HG03521 (cell line): ENCODE measurements at regions not wholly inside any gene's neighbourhood (a gene's known extent, or its start where the extent isn't known, plus 50 kb on each side); places are given as distances from the start of the nearest gene placed in this dataset.
"Not testable (repeated sequence)": the region's sequence is repeated elsewhere in the genome, so short reads cannot be mapped to it uniquely, and the experiment has no call there.

Experiments
- ATAC-seq: cut with Tn5 transposase; IDR thresholded peaks from one replicate; pipeline ENCODE4 v1.9.1; 2021; ENCODE audit warnings: mild to moderate bottlenecking, moderate library complexity; ENCODE audit not compliant: unreplicated experiment

DNA sequence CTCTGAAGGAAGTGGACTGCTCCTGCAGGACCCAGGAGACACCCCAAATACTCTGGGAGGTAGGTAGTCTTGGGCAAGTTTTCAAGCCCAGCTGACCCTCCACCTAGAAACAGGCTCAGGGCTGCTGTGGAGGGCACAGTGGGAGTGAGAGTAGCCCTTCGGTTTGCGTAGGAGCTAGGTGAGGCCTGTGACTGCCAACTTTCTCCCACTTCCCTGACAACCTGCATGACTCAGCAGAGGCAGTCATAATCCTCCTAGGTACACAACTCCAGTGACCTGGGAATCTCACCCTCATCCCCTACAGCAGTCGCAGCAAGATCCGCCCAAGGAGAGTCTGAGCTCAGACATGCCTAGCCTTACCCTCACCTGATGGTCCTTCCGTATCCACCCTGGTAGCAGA, 439.1 kb downstream of the CNTNAP4 start:
- not testable (repeated sequence) for ATAC-seq

DNA sequence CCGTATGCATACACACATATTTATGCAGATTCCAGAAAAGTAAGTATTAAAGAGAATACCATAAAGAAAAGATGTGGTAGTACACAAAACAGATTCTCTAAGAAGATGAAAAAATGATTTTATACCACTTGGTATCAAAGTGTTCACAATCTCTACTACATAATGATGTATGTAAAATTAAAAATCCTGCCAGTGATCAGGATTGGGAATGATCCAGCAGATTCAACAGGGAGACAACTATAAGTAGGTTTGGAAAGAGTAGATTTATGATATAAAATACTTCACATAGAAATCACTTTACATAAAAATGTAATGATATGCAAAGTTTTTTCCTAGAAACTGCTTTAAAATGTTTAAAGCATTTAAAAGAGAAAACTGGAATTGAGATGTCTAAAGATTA, 447.0 kb downstream of the CNTNAP4 start:
- ATAC-seq = no peak

DNA sequence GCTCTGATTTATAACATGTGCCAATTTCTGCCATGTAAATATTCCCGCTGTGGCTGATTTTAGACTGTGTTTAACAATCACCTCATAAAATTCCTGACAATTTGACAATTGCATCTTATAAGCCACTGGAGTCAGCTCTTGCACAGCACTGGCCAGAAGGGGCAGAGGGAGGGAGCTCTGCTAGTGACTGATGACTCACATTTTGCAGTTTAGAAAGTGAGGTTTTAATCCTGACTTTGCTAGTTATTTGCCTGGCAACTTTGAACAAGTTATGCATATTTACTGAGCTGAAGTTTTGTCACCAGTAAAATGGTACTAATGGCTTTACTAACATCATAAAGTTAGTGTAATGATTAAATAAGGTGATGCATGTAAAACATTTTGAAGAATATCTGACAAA, 452.3 kb downstream of the CNTNAP4 start:
- no peak for ATAC-seq

DNA sequence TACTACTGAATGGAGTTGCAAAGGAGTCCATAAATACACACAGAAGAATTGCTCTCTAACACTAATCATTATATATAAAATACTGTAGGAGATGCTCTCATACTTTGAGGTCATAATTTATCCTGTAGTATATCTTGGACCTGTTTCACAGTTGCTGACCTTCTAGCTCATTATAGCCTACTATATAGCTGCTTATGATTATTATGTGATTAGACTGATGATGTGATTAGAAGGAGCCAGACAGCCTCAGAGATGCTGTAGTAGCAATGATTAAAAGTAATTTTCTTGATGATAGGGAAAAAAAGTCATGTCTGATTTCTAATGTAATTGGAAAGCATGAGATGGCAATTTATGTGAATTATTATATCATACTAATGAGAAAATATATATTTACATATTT, 455.7 kb downstream of the CNTNAP4 start:
- ATAC-seq = no peak

DNA sequence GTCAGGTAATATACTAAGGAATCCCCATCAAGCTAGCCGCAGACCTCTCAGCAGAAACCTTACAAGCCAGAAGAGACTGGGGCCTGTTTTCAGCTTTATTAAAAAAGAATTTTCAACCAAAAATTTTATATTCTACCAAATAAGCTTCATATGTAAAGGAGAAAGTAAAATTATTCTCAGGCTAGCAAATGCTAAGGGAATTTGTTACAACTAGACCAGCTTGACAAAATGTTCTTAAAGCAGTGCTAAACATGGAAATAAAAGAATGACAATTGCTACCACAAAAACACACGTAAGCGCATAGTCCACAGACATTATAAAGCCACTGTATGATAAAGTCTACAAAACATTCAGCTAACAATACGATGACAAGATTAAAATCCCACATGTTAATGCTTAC, 449.4 kb upstream of the MON1B start:
- ATAC-seq = no peak

DNA sequence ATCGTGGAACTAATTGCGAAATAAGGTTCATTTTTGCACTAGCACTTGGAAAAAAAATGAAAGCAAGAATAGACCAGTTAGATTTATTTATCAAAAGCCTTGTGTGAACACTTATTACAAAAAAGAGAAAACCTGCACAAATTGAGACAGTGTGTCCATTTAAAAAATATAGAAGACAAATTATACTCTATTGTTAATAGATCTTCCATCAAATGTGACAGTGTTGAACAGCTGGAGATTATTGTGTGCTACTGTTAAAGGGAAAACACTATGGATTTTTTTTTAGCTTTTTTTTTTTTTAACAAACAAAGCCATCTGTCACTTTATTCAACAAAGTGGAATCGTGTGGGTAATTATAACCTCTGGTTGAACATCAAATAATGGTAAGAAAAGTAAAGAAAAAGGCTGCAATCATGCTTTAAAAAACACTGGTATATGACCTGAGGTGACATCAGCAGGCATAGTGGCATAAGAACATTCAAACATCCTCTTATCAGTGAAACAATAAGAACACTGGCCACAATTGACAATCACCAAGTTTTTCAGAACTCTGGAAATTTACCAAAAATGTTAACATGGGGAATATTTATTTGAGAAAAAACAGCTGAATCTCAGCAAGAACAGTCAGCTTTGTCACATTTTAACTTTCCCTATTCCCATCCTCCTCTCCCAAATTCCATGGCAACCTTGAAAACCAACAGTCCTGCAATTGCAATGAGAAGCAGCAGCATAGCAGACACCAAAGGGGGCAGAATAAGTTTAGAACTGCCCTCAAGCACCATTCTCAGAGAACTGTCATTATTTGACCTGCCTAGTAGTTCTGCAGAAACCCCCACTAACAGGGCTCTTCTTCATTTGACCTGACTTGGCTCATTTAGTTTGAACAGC, 442.3 kb upstream of the MON1B start:
- no peak for ATAC-seq

DNA sequence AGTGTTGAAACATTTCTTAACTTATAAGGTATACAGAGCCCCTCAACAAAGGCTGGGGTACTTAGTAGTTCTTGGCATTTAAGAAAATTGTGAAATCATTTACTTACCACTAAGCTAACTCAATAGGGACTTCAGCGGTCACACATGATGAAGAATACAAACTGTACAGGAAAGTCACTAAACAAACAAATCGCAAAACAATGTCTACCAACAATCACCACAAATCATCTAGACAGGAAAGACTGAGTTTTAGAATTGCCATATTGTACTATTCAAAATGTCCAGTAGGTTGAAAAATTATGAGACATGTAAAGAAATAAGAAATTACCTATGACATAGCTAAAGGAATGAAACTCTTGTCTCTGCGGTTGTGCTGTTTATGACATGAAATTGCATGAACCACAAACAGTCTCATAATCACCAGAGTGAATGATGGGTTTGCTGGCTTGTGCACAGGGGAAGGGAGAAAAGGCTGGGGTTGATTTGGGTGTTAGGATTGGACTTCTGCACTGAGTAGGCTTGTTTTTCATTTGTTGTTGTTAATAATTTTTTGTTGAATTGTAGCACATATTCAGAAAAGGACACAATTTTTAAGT, 441.1 kb upstream of the MON1B start:
- ATAC-seq = no peak

DNA sequence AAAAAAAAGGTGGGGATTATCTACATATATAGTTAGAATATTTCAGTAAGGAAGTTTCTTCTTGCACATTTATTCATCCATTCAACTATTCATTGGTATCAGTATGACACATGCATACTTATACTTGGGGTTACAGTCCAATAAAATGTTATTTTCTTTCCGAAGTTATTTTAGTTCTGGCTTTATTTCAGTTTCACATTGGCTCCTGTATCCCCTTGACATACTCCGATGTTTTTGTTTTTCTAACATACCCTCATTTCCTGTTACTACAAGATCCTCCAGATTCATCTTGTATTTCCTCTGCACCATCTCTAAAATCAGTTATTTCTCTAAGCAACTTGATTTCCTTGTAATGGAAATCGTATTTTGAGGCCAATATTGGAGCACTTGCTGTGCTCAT, 435.5 kb upstream of the MON1B start:
- no peak for ATAC-seq

DNA sequence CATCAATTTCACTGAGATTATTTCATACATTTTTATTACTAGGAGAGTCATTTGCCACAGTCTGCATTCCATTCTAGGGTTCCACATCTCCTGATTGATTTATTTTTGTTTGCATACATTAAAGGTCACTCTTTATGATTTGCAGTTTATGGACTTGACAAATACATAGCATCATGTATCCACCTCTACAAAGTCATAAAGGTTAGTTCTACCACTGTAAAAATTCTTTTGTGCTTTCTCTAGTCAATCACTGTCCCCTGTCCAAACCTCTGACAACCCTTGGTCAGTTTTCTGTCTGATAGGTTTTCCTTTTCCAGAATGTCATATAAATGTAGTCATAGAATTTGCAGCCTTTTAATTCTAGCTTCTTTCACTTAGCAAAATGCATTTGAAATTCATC, 434.6 kb upstream of the MON1B start:
- ATAC-seq = no peak

DNA sequence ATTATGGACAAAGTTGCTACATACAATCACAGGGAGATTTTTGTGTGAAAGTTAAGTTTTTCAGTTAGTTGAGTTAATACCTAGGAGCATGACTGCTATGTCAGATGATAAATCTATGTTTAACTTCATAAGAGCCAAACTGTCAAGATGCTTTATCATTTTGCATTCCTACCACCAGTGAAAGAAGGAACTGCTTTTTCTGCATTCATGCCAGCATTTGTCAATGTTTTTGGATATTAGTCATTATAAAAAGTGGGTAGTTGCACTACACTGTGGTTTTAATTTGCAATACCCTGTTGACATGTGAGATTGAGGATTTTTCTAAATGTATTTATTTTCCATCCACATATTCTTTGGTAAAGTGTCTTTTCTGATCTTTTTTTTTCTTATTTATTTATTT, 434.0 kb upstream of the MON1B start:
- ATAC-seq = no peak

DNA sequence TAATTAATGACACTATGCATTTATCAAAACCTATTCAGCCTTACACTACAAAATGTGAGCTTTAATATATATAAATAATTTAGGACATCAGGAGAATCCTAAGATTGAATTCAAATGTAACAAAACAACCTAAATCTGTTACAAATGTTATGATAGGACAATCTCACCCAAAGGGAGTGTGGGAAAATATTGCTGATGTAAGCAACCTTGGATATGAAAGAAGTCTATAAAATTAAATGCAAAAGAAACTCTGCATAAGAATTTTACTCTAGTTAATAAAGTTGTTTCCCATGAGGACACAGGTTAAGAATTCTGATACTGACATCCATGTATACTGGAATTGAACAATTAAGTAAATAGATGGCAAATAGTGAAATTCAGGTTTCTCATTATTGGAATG, 424.5 kb upstream of the MON1B start:
- ATAC-seq = no peak

DNA sequence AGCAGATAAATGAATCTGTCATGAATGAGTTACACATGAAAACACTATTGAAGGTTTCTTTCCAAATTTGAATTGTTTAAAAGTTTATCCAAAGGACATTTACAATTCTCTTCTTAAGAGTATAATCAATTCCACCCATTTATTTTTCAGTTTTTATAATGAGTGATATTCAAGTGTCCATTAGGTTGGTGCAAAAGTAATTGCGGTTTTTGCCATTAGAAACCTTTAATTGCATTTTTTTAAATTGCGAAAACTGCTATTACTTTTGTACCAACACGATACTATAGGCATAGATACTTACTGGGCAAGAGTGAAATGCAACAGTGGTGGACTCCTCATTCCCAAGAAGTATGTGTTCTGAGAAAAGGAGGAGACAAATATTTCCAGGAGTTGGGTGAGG, 422.7 kb upstream of the MON1B start:
- ATAC-seq = no peak

DNA sequence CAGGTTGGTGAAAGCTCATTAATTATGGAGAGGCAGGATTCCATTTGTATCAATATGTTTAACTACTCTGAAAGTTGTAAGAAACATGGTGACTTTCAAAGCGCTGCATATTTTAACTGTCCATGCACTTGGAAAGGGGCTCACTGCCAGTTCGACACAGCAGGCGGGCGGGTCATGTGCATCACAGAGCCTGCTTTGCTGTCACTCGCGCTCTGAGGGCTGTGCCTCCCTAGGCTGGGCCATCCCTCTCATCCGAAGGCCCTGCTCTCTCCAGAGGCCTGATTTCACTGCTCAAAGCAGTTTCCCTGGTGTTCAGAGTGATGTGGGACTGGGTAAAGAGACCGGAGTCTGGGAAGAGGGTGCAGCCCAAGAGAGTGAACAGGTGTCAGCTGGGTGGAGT, 422.0 kb upstream of the MON1B start:
- ATAC-seq = no peak

DNA sequence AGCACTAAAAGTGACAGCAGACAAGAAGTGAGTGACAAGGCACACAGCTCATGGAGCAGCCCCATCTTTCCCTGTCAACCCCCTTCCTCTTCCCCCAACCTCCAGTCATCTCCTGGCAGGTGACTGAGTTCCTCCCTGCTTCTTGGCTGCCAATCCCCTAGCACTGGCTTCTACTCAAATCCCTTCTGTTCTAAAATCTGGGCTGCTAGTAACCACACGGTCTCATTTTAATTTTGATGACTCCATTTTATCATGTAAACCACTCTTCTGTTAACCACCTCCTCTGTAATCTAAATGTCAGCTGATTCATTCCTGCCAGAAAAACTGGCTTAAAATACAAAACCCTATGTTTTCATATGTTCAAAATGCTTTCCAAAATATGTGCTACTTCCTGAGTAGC, 419.8 kb upstream of the MON1B start:
- no peak for ATAC-seq

DNA sequence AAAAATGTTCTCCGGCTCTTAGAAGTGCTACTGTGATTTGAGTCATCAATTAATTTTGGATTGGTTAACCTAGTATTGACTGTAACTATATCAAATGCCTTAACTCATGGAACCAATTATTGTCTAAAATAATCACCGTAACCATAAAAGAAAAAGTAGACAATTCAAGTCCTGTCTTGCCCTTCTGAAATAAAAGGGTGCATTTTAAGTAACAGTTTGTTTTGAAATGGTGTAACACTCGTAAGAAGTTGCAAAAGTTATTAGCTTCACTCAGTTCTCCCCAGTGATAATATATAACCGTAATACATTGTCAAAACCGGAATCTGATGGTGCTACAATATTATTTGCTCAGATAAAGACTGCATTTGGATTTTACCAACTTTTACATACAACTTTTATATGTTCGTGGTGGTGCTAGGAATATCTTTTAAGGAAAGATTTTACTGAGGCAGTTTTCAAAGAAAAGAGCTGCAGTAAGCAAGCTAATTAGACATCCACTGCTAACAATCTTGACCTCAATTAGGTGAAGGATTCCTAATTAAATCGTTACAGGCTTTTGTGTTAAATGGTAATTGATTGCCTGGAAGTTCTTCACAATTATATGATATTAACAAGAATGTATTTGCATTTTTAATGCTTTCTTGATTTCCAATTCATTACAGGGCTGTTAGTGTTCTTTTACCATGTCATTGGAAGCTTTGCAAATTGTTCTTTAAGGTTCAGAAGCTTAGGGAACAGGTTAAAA, 413.1 kb upstream of the MON1B start:
- no peak for ATAC-seq

DNA sequence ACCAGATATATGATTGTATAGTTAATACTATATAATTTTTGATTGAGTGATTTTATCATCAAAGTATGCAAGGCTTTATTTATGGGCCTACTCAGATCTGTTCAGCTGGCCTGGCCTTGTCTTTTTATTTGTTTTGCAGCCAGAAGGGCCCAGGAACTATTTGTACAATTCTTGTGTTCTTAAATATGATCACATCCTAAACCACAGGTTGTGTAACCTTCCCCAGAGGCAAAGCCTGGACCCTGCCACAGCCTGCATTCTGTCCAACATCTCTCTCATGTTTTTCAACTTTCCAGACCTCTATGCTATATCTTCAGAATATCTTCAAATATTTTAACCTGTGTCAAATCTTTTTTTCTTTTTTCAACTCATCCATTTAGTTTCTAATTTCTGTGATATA, 410.4 kb upstream of the MON1B start:
- ATAC-seq = no peak

DNA sequence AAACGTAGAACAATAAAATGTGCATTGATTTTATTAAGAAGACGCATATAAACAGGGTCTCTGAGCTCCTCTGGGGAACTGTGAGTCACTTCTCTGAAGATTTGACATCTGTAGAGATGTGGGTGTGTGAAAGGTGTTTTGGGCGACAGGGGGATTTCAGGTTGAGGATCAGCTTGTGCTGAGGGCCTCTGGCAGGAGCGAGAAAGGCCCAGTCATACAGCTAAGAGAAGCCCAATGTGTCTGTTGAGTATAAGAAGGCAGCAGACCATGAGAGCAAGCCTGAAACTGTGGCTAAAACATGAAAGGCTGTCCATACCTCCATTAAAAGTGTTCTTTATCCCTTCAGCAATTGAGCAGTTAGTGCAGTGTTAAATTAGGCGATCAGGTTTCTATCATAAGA, 406.5 kb upstream of the MON1B start:
- no peak for ATAC-seq

DNA sequence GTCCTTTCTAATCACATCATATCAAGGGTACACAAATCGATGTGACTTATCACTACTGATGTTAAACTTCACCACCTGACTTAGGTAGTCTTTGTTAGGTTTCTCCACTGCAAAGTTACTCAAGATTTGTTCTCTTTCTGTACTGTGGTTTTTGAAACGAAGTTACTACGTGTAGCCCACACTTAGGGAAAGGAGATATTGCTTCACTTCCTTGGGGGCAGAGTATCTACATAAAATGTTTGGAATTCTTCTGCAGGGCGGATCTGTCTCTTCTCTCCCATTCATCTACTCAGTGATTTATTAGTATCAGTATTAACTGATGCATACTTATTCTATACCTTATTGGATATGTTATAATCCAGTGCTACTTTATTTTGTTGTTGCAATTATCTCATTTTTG, 403.6 kb upstream of the MON1B start:
- no peak for ATAC-seq

DNA sequence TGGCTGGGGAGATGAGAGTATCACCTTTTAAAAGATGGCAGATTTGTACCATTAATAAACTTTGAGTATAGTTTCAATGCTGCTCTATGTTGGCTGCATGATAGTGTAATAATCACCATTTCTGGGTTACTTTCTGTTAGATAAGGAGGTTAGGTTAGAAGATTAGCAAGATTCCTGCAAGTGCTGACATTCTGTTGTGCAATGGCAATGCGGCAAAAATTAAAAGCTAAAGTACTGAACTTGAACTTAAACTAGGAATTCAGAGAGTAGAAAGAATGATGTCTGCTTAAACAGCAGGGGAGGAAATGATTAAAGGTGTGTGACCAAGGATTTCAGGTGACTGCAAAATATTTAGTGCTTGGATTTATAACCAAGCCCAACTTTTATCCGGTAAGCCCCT, 399.8 kb upstream of the MON1B start:
- ATAC-seq = no peak

DNA sequence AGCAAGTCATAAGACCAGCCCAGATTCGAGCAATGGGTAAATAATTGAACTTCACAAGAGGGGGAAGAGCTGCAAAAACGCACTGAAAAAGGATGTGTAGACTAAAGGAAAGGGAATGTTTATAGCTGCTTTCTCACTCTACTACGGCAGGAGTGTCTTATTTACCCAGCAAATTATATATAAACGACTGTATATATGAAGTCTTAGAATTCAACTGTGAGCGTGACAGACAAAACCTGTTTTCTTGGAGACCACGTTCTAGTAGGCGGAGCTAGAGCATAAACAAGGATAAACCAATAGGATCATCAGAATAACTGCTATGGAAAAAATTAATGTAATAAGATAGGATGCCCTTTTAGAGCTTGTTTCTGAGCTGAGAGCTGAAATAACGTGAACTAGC, 394.6 kb upstream of the MON1B start:
- ATAC-seq = no peak

DNA sequence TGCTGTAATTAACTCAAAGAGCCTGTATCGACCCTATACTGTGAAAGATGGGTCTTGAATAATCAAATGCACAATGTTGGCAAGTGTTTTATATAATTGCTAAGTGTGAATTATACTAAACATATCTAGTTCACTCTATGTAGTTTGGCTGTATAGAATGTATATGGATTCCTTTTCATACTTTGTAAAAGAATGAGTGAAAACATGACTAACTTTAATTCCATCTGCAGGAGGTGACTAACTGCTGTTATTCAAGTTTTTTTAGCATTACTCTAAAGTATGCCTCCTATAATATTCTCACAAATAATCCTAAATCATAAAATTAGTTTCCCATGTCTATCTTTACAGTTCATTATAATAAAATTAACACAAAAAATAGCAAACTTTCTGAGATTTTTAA, 394.0 kb upstream of the MON1B start:
- ATAC-seq = no peak

DNA sequence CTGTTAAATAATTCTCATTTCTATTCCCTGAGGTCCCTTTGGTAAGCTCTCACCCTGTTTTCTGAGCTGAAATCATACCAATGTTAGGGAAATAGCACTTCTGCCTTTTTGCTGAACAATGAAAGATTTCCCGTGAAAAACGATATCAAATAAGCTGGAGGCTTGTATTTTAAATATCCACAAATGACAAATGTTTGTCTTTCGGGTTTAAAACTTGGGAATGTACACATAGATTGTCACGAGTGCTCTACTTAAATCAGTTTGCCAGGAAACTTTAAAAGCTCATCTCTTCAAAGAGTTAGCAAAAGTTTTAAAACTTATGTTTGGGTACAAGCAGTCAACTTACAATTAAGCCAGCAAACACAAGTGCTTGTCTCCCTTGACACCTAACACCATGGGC, 393.5 kb upstream of the MON1B start:
- no peak for ATAC-seq
